HEK293T (cell line): ENCODE measurements at regions not wholly inside any gene's neighbourhood (a gene's known extent, or its start where the extent isn't known, plus 50 kb on each side); places are given as distances from the start of the nearest gene placed in this dataset.

Experiments
- ELF4 ChIP-seq: fragments of 450-650 bp; IDR thresholded peaks from 2 replicates; pipeline ENCODE4 v1.6.1; 2017; ENCODE audit warnings: antibody characterized with exemption
- FOXK2 ChIP-seq: fragments of 450-650 bp; IDR thresholded peaks from 2 replicates; pipeline ENCODE4 v1.6.1; 2016; ENCODE audit warnings: mild to moderate bottlenecking
- FOXM1 ChIP-seq: fragments of 450-650 bp; IDR thresholded peaks from 2 replicates; pipeline ENCODE4 v1.6.1; 2017; ENCODE audit warnings: mild to moderate bottlenecking, borderline replicate concordance
- HDGF ChIP-seq: fragments of 450-650 bp; IDR thresholded peaks from 2 replicates; pipeline ENCODE4 v1.6.1; 2017; ENCODE audit warnings: antibody characterized with exemption, borderline replicate concordance
- SP1 ChIP-seq: fragments of 450-650 bp; IDR thresholded peaks from 2 replicates; pipeline ENCODE4 v1.6.1; 2017
- SUZ12 ChIP-seq: fragments of 450-650 bp; IDR thresholded peaks from 2 replicates; pipeline ENCODE4 v1.6.1; 2016; ENCODE audit warnings: mild to moderate bottlenecking
- ZNF384 ChIP-seq: fragments of 450-650 bp; IDR thresholded peaks from 2 replicates; pipeline ENCODE4 v1.6.1; 2016

GRCh38 chr2:8285898-8286297, 396.0 kb upstream of the ID2 start:
- no peak for TF ChIP-seq HDGF
- TF ChIP-seq FOXK2, result no peak
- TF ChIP-seq FOXM1, result no peak
- TF ChIP-seq ZNF384, result no peak
- TF ChIP-seq SUZ12, result no peak
- TF ChIP-seq ELF4, result no peak
- no peak for TF ChIP-seq SP1
